ENCODE measurements at regions not wholly inside any gene's neighbourhood (a gene's known extent, or its start where the extent isn't known, plus 50 kb on each side); places are given as distances from the start of the nearest gene placed in this dataset.

DNA sequence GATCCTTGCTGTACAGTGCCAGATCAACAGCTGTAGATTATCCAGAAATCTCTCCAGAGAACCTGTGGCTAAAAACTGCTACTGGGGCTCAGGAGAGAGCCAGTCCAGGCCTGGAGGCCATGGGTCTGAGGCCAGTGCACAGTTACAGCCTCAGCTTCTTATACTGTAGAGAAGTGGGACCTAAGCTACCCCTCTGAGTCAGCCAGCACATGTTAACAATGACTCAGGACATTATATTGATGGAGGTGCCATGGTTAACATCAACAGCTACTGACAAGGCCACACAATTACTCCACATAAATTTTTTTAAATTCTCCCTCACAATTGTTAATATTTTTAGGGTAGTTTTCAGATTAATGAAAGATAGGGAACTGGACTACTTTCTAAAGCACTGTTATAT lies 138.5 kb downstream of the RBM26 start:
- DNase-seq = no peak

- DNase-seq = no peak
Observed at GRCh38 chr13:79258489-79258888, 147.6 kb downstream of the RBM26 start.

DNA sequence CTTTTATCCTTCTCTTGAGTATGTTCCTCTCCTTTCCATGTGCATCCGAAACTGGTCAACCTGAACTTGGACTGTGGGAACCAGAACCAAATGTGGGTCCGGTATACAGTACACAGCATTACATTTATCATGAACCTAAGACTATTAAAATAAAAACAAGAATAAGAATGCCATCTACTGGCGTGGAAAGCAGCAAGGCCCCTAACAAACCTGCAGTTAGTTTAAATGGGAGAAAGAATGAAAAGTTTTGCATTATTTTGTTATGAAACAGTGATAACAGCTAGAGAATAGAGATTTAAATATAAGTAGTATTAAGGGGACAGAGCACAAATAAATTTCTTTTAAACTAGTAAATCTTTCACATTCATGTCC lies 159.5 kb downstream of the RBM26 start:
- no peak for DNase-seq

DNA sequence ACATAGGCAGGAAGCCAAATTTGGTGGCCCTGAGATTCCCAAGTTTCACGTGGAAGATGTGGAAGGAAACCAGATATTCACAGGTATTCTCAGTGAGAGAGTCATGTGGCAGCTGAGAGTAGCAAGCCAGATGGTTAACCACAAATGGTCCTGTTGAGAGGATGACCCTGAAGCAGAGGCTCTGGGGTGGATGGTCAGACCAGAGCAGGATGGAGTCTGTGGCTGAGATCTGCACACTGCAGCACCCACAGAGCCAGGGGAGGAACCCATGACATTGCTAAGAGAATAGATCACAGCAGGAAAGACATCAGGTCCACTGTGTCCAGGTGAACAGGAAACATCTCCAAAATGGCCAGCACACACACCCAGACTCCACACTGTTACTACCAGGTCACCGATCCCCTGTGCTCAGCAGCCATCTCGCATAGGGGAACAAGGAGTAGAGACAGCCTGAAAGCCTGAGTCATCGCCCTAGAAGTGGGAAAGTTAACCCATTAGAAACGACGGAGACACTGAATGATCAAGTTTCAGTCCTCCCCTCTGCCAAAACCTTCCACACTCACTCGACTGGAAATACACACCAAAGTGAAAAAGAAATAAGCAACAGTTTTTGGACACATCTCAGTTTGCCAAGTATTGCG lies 160.0 kb downstream of the RBM26 start:
- no peak for DNase-seq

DNA sequence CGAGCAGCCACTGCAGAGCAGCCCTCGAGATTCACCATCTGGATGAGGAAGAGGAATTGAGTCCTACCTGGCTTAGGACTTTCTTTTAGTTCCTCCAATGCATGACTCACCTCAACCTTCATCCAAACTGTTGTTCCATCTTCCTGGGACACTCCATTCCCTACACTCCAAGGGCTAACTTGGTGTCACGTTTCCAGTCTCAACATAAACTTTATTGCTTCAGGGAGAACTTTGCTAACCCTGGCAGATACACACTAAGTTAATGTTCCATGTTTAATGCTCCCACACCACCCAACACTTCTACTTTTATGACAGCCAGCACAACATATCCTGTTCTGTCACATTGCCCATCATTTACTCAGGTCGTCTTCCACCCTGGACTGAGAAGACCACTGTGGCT lies 164.4 kb downstream of the RBM26 start:
- DNase-seq = no peak

GRCh38 chr13:79237981-79238380 lies 168.1 kb downstream of the RBM26 start:
- DNase-seq = no peak

DNA sequence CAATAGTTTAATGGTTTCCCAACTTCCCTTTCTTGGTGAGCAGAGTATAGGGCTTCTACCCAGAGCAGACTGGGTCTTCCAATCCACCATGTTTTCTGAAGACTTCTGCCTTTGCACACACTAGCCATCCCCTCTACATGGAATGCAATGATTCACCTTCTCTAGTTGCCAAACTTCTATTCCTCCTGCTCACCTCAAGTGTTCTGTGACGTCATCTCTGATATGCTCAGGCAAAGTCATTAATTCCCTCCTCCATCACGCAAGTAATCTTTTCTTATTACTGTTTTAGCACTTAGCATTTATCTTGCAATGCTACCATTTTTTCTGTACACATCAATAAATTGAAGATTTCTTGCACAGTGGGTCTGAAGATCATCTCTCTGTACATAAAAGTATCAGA lies 174.2 kb downstream of the RBM26 start:
- no peak for DNase-seq

- DNase-seq = no peak
Observed at GRCh38 chr13:79229761-79230160, 176.3 kb downstream of the RBM26 start.

GRCh38 chr13:79228972-79229371 lies 177.1 kb downstream of the RBM26 start:
- no peak for DNase-seq

DNA sequence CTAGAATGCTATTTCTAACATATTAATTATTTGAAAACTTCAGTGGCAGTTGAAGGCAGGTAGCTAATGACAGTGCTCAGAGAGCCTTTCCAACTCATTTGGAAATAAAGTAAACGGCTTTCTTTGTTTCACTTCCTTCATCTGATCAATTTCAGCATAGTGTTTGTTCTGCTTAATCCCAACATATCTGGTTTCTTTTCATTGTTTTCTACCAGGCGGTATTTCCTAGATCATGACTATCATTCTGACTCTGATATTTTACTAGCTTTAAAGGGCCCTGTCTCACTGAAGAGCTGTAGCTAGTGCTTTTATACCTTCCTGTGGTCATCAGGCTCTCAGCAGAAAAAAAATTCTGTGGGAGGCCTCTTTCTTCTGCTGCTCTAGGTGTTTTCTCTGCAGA lies 178.6 kb downstream of the RBM26 start:
- DNase-seq = no peak

DNA sequence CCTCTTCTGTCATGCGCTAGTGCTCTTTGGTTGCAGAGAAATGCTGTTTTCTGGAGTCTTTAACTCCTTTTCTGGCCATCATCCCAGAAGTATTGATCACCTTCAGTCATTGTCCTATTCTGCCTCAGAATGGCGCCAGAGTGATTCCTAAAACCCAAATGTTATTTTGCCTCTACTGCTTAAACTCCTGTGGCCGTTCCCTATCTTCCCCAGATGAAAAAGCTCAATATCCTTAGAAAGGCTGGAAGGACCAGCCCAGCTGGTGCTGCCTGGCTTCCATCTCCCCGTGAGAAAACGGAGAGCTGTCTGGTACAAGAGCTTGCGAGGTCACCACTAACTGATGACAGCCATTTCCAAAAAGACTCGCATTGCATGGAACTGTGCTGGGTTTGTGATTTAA lies 179.1 kb downstream of the RBM26 start:
- no peak for DNase-seq

GRCh38 chr13:79226250-79226649 lies 179.8 kb downstream of the RBM26 start:
- DNase-seq = no peak

DNA sequence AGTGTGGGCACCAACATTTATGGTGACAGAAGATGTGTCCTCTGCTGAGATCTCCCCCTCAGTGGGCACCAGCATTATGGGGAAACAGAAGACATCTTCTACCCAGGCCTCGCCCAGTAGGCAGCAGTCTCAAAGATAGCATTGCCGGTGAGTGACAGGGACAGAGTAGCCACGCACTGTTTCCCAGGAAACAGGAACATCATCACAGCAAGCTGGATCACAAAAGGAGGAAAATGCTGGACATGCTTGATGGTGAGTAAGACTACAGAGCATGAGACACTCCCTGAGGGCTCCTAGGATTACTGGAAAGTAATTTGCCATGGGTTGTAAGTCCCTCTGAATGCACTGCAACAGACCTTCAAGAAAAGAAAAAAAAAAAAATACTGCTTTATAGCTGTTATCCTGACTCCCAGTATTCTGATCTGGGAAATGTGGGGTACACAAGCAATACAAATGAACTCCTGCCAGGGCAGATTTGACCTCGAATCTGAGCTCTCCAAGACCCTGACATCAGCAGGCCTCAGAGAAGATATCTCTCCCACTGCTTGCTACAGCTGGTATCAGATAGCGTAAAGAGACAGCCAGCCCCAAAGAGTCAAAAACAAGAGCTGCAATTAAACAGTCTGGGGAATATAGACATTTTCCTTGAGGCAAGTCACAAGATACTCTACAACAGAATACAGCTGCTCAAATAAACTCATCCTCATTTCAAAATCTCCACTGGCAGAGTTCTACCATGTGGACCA lies 180.4 kb downstream of the RBM26 start:
- DNase-seq = no peak

- DNase-seq = no peak
Observed at GRCh38 chr13:79222427-79223205, 183.4 kb downstream of the RBM26 start.

DNA sequence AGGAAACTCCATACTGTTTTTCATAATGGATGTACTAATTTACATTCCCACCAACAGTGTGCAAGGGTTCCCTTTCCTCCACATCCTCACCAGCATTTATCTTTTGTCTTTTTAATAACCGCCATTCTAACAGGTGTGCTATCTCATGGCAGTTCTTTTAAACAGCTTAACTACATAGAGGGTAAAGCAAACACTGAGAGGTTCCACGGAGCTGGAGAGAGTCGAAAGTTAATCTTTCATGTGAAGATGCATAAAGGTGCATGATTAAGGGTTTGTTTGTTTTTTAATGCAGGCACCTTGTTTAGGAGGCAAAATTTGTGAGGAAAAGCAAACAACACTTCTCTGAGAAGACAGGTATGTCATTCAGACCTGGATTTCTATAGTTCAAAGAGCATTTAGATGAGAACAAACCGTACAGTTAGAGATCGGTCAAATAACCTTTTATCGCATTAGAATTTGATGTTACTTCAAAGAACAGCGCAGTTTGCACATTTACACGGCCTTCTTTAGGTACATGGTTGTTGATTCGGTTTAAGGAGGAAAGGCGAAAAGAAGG lies 193.9 kb downstream of the RBM26 start:
- DNase-seq = no peak

DNA sequence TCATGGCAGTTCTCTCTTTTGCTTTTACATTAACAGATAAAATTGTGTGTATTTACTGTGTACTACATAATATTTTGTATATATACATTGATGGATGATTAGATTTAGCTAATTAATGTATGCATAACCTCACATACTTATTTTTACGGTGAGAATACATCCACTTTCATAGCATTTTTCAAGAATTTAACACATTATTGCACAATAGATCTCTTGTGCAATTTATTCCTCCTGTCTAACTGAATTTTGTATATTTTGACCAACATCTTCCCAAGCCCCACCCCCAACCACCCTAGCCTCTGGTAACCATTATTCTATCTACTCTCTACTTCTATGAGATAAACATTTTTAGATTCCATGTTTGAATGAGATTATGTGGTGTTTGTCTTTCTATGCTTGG lies 194.7 kb downstream of the RBM26 start:
- no peak for DNase-seq

DNA sequence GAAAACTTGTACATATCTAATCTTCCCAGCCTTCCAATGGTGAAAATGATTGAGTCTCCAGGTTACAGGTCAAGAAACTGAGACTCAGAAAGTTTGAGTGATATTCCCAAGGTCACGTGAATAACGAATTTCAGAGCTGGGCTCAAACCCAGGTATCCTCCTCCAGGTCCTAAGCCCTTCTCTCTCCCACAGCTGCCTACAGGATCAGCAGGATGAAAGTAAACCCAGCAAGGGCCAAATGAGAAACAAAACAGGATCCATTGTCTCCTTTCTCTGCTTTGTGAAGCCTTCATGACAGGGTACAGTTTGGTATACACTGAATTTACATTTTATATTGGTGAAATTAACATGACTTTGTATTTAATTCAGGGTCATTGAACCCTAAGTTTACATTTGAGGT lies 208.1 kb downstream of the RBM26 start:
- DNase-seq = no peak

DNA sequence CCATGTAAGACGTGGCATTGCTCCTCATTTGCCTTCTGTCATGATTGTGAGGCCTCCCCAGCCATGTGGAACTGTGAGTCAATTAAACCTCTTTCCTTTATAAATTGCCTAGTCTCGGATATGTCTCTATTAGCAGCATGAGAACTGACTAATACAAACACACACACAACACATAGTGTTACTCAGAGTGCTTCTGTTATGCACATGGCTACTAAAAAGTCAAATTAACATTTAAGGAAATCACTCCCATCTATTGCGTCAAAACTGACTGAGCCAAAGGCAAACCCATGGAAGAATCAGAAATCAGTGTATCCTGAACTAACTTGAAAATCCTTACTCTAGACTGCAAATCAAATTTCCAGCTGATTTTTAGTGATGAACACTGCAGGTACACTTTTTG lies 209.2 kb downstream of the RBM26 start:
- no peak for DNase-seq

- no peak for DNase-seq
Observed at GRCh38 chr13:79196366-79196765, 209.7 kb downstream of the RBM26 start.

DNA sequence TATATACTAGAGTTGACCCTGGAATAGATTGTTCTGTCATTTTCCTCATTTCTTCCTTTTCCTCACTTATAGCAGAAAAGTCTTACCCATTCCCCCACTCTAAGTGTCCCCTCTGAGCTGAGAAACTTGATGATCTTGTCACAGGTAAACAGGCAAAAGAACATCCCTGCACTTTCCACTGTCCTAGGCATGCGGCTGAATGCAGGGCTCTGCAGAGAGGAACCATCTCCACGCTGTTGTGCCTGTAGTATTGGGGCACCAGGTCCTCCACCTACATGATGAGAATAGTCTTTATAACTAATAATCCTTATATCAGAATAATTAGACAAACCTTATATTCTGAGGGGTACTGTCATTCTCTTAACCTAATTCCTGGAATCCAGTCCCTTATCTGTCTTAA lies 211.3 kb downstream of the RBM26 start:
- no peak for DNase-seq

DNA sequence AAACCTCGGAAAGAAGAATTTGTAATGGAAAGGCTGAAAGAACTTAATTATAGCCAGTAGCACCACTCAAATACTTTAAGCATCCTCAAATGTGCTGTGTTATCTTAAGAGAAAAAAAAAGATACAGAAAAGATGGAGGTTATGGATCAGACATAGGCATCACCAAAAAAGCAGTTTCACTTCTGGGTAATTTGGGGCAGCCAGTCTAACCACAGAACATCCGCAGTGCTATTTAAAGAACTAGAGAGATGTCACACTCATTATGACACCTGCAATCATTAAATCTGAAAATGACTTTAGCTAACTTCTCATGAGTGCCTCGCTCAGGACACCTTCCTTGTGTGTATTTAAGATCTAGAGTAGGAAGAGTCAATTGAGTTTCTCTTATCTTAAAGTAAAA lies 211.8 kb downstream of the RBM26 start:
- DNase-seq = no peak

DNA sequence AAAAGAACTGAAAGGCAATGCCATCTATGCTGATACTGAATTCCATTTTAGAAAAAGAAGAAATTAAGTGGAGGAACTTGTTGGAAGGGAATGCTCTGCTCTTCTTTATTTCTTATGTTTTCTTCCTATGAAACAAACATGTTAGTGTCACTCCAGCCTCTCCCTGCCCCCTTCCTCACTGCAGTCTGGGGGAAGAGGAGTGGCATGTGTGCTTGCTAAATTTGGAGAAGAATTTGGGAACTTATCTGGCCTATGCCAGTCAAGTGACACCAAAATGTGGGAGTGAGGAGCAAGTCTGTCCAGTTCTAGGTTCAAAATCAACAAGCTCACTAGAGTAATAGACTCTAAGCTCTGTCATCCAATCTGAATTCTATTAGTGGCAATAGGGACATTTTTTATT lies 214.6 kb downstream of the RBM26 start:
- DNase-seq = no peak

DNA sequence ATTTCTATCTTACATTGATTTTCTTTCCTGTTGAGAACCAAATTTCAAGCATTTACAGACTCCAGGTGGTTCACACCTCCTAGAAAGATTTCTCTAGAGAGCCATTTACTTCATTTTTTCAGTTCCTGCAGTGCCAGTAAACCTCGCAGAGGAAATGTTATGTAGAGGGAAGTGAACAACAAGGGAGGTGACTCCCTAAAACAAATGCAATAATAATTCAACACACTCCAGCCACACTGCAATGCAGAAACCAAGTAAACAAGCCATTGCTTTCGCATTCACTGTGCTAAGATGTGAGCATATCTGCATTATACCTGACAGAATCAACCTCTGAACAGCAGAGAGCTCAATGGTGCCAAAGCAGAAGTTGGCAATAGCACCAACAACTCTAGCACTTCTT lies 215.1 kb downstream of the RBM26 start:
- DNase-seq = no peak

All from hematopoietic multipotent progenitor cell treated with erythropoietin and hydrocortisone succinate and interleukin-3 and kit ligand, for 6 days (in vitro differentiated cells).